D721Med (cell line): ENCODE measurements at regions not wholly inside any gene's neighbourhood (a gene's known extent, or its start where the extent isn't known, plus 50 kb on each side); places are given as distances from the start of the nearest gene placed in this dataset.

Source experiments
- DNase-seq: peaks from one replicate; pipeline ENCODE4 v3.0.0; 2011; ENCODE audit warnings: low spot score; ENCODE audit not compliant: insufficient read length
- FAIRE-seq: peaks from 2 replicates; lab custom pipeline; 2011; peaks lifted over from hg19 to GRCh38; lab: Jason Lieb, UNC
- CTCF ChIP-seq: IDR thresholded peaks from 2 replicates; pipeline ENCODE4 v1.5.1; 2012; ENCODE audit warnings: mild to moderate bottlenecking, control low read depth; ENCODE audit not compliant: insufficient read depth; ENCODE audit errors: missing control alignments

DNA sequence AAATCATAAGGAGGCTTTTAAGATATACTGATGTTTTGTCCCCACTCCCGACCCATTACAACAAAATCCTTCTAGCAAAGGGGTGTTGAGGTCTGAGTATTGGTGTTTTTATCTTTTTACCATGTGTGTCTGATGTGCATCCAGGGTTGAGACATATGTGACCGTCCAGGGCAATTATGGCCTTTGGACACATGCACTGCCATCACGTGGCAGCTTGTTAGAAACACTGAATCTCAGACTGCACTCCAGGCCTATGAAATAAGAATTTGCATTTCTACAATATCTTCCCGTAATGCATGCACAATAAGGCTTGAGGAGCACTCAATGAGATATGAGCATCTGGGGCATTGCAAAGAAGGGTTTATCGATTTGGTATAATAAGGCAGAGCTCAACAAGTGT lies 235.1 kb upstream of the ZNF804A start:
- no peak for TF ChIP-seq CTCF
- FAIRE-seq, result no peak
- DNase-seq, result no peak

DNA sequence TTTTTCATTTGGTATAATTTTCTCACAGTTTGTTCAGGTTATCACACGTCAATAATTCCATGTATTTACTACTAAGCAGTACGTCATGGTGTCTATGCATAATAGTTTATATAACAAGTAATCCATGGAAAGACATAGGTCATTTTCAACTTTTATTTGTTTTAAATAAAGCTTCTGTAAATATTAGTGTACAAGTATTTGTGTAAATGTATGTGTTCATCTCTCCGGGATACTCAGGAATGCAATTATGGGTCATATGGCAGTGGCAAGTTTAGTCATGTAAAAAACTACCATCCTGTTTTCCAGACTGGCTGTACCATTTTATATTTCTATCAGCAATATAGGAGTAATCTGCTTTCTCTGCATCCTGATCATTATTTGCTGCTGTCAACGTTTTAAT lies 231.1 kb upstream of the ZNF804A start:
- FAIRE-seq, result no peak
- TF ChIP-seq CTCF, result no peak
- DNase-seq, result no peak

GRCh38 chr2:184369307-184369706 lies 229.0 kb upstream of the ZNF804A start:
- FAIRE-seq (no peak), DNase-seq (no peak)
- TF ChIP-seq CTCF, result no peak

- no peak for TF ChIP-seq CTCF
- FAIRE-seq (no peak), DNase-seq (no peak)
These were observed 227.4 kb upstream of the ZNF804A start for GRCh38 chr2:184370954-184371353.

DNA sequence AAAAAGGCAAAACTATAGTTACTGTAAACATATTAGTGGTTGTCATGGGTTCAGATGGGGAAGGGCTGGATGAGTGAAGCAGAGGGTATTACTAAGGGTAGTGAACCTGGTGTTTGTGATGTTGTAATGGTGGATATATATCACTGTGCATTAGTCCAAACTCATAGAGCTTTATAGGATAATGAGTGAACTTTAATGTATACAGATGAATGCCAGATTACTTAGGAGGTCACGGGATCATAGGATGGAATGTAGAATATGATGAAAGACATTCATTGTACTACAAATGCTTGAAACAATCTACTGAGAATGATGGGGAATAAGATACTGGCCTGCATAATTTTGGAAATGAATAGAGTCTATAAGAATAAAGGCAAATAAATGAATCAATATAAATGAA lies 226.7 kb upstream of the ZNF804A start:
- no peak for FAIRE-seq
- no peak for DNase-seq
- TF ChIP-seq CTCF, result no peak

DNA sequence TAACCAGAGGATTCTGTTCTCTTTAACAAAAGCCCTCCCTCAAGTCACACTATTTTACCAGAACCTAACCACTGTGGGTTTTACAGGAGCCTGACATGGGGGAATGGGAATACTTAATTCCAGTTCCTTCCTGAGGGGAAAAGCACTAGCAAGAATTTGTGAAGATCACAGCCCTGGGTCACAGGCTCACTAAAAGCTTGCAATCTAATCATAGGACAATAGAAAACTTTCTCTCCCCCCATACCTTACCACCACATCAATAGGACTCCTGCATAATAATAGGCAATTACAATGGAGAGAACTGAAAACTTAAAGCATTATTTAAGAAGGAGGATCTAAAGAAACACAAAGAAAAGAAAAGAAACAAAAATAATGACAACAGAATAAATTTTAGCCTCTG lies 225.8 kb upstream of the ZNF804A start:
- DNase-seq (no peak), FAIRE-seq (no peak)

DNA sequence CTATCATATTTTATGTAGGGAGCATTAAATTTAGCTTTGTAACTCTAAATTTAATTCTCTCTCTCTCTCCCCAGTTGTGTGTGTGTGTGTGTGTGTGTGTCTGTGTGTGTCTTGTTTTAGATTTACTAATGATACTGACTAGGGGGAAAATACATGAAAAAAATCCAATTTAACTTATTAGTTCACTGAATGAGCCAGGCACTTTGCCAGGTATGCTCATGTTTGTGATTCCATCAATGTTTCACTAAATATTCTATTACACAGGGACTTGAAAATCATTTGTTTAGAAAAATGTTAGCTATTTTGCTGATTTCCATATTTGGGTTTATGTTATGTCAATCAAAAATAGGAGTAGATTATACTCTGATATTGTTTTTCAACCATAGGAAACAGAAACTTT lies 203.7 kb upstream of the ZNF804A start:
- DNase-seq (no peak), FAIRE-seq (no peak)
- TF ChIP-seq CTCF, result no peak

More for the DNA sequence above, 225.8 kb upstream of the ZNF804A start:
- no peak for TF ChIP-seq CTCF
